ENCODE measurements at regions not wholly inside any gene's neighbourhood (a gene's known extent, or its start where the extent isn't known, plus 50 kb on each side); places are given as distances from the start of the nearest gene placed in this dataset.

- TF ChIP-seq POLR2AphosphoS5 (IDR thresholded peaks at IDR 0.05) (no peak), POLR2A (IDR thresholded peaks at IDR 0.05) (no peak), CTCF (IDR thresholded peaks at IDR 0.05) (no peak)
Measured at GRCh38 chr13:39133781-39134180, 95.5 kb downstream of the NHLRC3 start.

Measured in sigmoid colon (tissue), 4 donors.